Stomach (tissue), 8 donors: ENCODE measurements at regions not wholly inside any gene's neighbourhood (a gene's known extent, or its start where the extent isn't known, plus 50 kb on each side); places are given as distances from the start of the nearest gene placed in this dataset.

Source experiments
- DNase-seq, 2 donors: peaks; one replicate each; pipeline versions ENCODE4 v3.0.0 to v3.0.0-alpha.2; 2013 to 2019
- H3K27ac ChIP-seq, 5 donors: fragments of 200-600 bp in 4 of 5; sonication (generic) in 4 of 5; one replicate each; pipeline ENCODE4 v1.5.1; 2013 to 2019; ENCODE audit warnings: mild to moderate bottlenecking in 1 of 5, moderate library complexity in 1 of 5
- H3K27me3 ChIP-seq, 3 donors: fragments of 200-600 bp; sonication (generic); one replicate each; pipeline ENCODE4 v1.5.1; 2017 to 2019; ENCODE audit warnings: mixed run types in 1 of 3
- H3K36me3 ChIP-seq, 4 donors: fragments of 200-600 bp; sonication (generic); 1 replicate in 3 of 4; 2 replicates in 1 of 4; pipeline ENCODE4 v1.5.1; 2016 to 2019
- H3K4me1 ChIP-seq, 4 donors: fragments of 200-600 bp; sonication (generic); one replicate each; pipeline ENCODE4 v1.5.1; 2016 to 2019
- H3K4me3 ChIP-seq, 4 donors: fragments of 200-600 bp; sonication (generic) in 3 of 4; one replicate each; pipeline ENCODE4 v1.5.1; 2016 to 2019; ENCODE audit warnings: mild to moderate bottlenecking in 1 of 4
- H3K9me3 ChIP-seq, 4 donors: fragments of 200-600 bp; sonication (generic); one replicate each; pipeline ENCODE4 v1.5.1; 2016 to 2019
- EP300 ChIP-seq: sonication (generic); formaldehyde crosslinking; IDR thresholded peaks from one replicate; pipeline ENCODE4 v1.6.1; 2017; ENCODE audit warnings: antibody characterized with exemption
- POLR2A ChIP-seq, 4 donors: fragments of 450-650 bp; IDR thresholded peaks; one replicate each; pipeline ENCODE4 v1.6.1; 2016; ENCODE audit warnings: antibody characterized with exemption in 4 of 4, control low read depth in 2 of 4, mild to moderate bottlenecking in 1 of 4, moderate library complexity in 1 of 4
- POLR2AphosphoS5 ChIP-seq, 3 donors: sonication (generic); formaldehyde crosslinking; IDR thresholded peaks; one replicate each; pipeline ENCODE4 v1.6.1; 2016; ENCODE audit warnings: antibody characterized with exemption in 3 of 3
- WGBS, 5 donors: extraction: QIAGEN DNeasy Blood & Tissue Kit in 3 of 5; methylation state at CpG; one replicate each; pipeline versions ENCODE4 v1.1.5 to v1.1.7; 2013 to 2018; 5-methylcytosine and 5-hydroxymethylcytosine counted together
- intact Hi-C: fragments of 100-400 bp; cut with DNase I; formaldehyde crosslinking; loops from one replicate; pipeline ENCODE4 v1.15.1; 2023; ENCODE audit warnings: low total_unique reads
- TF ChIP-seq, protein P1 (sequence below), 7 experiments: fragments of 450-650 bp in 4 of 7; fragments of 200-600 bp in 3 of 7; sonication (generic) in 3 of 7; IDR thresholded peaks; one replicate each; pipeline ENCODE4 v1.5.1; 2016 to 2019; ENCODE audit warnings: antibody characterized with exemption in 7 of 7, control low read depth in 2 of 7, mild to moderate bottlenecking in 1 of 7
- donor health status: healthy with polysubstance abuse.
- donor health status: Bipolar disorder and iron deficiency.
- donor health status: healthy.

DNA sequence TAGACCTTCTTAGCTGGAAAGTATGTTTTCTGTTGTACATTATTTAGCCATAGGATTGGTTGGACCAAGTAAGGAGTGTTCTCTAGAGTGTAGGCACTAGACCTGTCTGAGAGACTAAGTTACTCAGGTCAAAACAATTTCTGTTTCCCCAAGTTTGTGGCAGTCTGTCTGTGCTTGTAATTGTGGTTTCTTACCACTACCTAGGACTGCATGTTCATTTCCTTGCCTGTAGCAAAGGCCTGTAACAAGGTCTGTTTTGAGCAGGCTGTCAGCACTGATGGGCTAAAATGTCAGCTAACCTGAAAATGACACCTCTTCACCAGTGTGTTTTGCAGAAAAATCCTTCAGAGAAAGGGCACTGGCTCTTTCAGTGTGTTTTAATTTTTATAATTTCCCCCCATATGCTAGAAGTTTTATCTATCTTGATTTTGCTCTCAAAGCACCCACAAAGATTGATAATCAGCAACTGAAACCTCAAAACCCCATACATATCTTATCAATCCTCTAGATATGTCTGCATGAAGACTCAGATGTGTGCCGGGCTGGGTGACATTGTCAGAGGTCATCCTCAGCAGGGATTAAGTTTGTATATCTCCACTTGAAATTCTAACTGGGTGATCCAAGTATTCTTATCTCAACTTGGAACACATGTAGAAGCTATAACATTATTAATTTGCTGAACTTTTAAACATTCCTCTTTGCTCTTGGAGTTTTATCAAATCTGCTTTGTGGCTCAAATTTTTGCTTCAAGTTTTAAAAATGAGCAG lies 50.7 kb upstream of the ST6GALNAC3 start:
- Histone ChIP-seq H3K4me1 (peaks cover 0 to 12% (median 0%) of the 10 kb centered on the region in 4 donors), H3K36me3 (no peaks in the 10 kb centered on the region), H3K9me3 (peaks cover 0 to 7% (median 0%) of the 10 kb centered on the region in 4 donors), H3K4me3 (no peak overlapping the region), H3K27ac (peak overlapping the region in 1 of 5 donors; percentile 3), H3K27me3 (no peaks in the 10 kb centered on the region)
- WGBS, 5 donors: 28 to 39% (median 30%) methylated on average over 1 of the region's 1 CpG
- DNase-seq: peak in 1 of 2 donors; percentile 33
- intact Hi-C loops: no loop called here
- TF ChIP-seq POLR2AphosphoS5 (IDR thresholded peaks at IDR 0.05) (no peak), EP300 (no peak), POLR2A (IDR thresholded peaks at IDR 0.05) (no peak)
- TF ChIP-seq, protein P1, sequence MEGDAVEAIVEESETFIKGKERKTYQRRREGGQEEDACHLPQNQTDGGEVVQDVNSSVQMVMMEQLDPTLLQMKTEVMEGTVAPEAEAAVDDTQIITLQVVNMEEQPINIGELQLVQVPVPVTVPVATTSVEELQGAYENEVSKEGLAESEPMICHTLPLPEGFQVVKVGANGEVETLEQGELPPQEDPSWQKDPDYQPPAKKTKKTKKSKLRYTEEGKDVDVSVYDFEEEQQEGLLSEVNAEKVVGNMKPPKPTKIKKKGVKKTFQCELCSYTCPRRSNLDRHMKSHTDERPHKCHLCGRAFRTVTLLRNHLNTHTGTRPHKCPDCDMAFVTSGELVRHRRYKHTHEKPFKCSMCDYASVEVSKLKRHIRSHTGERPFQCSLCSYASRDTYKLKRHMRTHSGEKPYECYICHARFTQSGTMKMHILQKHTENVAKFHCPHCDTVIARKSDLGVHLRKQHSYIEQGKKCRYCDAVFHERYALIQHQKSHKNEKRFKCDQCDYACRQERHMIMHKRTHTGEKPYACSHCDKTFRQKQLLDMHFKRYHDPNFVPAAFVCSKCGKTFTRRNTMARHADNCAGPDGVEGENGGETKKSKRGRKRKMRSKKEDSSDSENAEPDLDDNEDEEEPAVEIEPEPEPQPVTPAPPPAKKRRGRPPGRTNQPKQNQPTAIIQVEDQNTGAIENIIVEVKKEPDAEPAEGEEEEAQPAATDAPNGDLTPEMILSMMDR (IDR thresholded peaks at IDR 0.05): no peak
